Uterus (tissue), 2 donors: ENCODE measurements at regions not wholly inside any gene's neighbourhood (a gene's known extent, or its start where the extent isn't known, plus 50 kb on each side); places are given as distances from the start of the nearest gene placed in this dataset.

Experiments
- CTCF ChIP-seq, 4 experiments: fragments of 200-600 bp in 2 of 4; fragments of 450-650 bp in 2 of 4; sonication (generic) in 2 of 4; IDR thresholded peaks; one replicate each; pipeline ENCODE4 v1.5.1; 2016 to 2019; ENCODE audit warnings: antibody characterized with exemption in 4 of 4, mild to moderate bottlenecking in 2 of 4, moderate library complexity in 1 of 4
- POLR2A ChIP-seq, 2 donors: fragments of 450-650 bp; IDR thresholded peaks; one replicate each; pipeline ENCODE4 v1.6.1; 2016; ENCODE audit warnings: antibody characterized with exemption in 2 of 2, mild to moderate bottlenecking in 1 of 2, moderate library complexity in 1 of 2

DNA sequence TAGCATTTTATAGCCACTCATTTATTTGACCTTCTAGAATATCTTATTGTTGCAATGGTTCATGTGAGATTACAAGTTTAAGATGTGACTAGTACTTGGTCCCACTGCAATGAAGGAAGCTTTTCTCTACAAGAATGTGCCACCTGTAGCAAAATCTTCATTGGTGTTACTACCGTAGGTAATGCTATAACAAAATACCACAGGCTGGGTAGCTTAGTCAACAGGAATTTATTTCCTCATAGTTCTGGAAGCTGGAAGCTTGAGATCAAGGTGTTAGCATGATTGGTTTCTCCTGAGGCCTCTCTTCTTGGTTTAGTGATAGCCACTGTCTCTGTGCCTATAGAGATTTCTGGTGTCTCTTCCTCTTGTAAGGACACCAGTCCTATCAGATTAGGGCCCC is 441.0 kb downstream of the GPM6A start:
- TF ChIP-seq CTCF (IDR thresholded peaks at IDR 0.05) = no peak
- TF ChIP-seq POLR2A (IDR thresholded peaks at IDR 0.05) = no peak
